Stimulated activated naive B cell treated with anti-CD40 and anti-IgM and Interleukin-4, amounts not matched to agents 10 μg/mL and 1 μg/mL and 100 μg/mL, for 72 hours (primary cell): ENCODE measurements at regions not wholly inside any gene's neighbourhood (a gene's known extent, or its start where the extent isn't known, plus 50 kb on each side); places are given as distances from the start of the nearest gene placed in this dataset.

Experiments used
- ATAC-seq, 2 donors: fragments of 150-1000 bp; cut with Tn5 transposase; replicated peaks; 2 replicates each; pipeline ENCODE4 v1.10.0; 2021; ENCODE audit warnings: moderate library complexity in 1 of 2
- DNase-seq: peaks from one replicate; pipeline ENCODE4 v3.0.0; 2021
- H3K27ac Mint-ChIP-seq: one replicate; pipeline ENCODE4 v1.8.0; 2022; ENCODE audit warnings: mild to moderate bottlenecking, mixed read lengths
- H3K27me3 Mint-ChIP-seq, 2 donors: one replicate each; pipeline ENCODE4 v1.8.0; 2022; ENCODE audit warnings: mixed read lengths in 2 of 2
- H3K36me3 Mint-ChIP-seq, 2 donors: one replicate each; pipeline ENCODE4 v1.8.0; 2022; ENCODE audit warnings: mixed read lengths in 2 of 2, mild to moderate bottlenecking in 1 of 2
- H3K4me1 Mint-ChIP-seq, 2 donors: one replicate each; pipeline ENCODE4 v1.8.0; 2022; ENCODE audit warnings: mixed read lengths in 2 of 2, mild to moderate bottlenecking in 1 of 2
- H3K4me3 Mint-ChIP-seq, 2 donors: one replicate each; pipeline ENCODE4 v1.8.0; 2022; ENCODE audit warnings: mild to moderate bottlenecking in 2 of 2, mixed read lengths in 2 of 2, moderate library complexity in 1 of 2
- H3K9me3 Mint-ChIP-seq, 2 donors: one replicate each; pipeline ENCODE4 v1.8.0; 2022; ENCODE audit warnings: mixed read lengths in 2 of 2, mild to moderate bottlenecking in 1 of 2

DNA sequence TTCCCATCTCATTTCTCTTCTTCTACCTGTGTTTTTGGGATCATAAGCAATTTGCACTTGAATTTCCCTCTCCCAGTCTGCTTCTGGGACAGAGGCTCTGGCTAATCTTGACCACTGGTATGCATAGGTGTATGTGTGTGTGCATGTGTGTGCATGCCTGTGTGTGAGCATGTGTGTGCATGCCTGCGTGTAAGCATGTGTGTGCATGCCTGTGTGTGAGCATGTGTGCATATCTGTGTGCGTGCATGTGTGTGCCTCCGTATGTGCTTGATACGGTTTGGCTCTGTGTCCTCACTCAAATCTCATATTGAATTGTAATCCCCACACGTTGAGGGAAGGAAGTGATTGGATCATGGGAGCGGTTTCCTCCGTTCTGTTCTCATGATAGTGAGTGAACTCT is 77.7 kb downstream of the HAPSTR1 start:
- no peaks in the 10 kb centered on the region for H3K9me3 Mint-ChIP-seq
- no peak overlapping the region for H3K27ac Mint-ChIP-seq
- H3K36me3 Mint-ChIP-seq, result no peaks in the 10 kb centered on the region
- no peak overlapping the region for H3K4me3 Mint-ChIP-seq
- H3K4me1 Mint-ChIP-seq, result peaks cover 4 to 9% of the 10 kb centered on the region in 2 donors
- DNase-seq (no peak), ATAC-seq (no peak)
- H3K27me3 Mint-ChIP-seq, result peaks cover 0 to 6% of the 10 kb centered on the region in 2 donors

GRCh38 chr16:9170470-9170869 is 79.0 kb downstream of the HAPSTR1 start:
- H3K27me3 Mint-ChIP-seq, result peaks cover 6 to 8% of the 10 kb centered on the region in 2 donors
- peaks cover 4 to 9% of the 10 kb centered on the region in 2 donors for H3K4me1 Mint-ChIP-seq
- DNase-seq, result no peak
- ATAC-seq, result no peak
- H3K9me3 Mint-ChIP-seq, result no peaks in the 10 kb centered on the region
- no peak overlapping the region for H3K27ac Mint-ChIP-seq
- H3K36me3 Mint-ChIP-seq, result no peaks in the 10 kb centered on the region
- no peak overlapping the region for H3K4me3 Mint-ChIP-seq

GRCh38 chr16:9176547-9177418 is 85.3 kb downstream of the HAPSTR1 start:
- ATAC-seq (no peak), DNase-seq (no peak)
- no peaks in the 10 kb centered on the region for H3K4me1 Mint-ChIP-seq
- no peak overlapping the region for H3K27ac Mint-ChIP-seq
- H3K36me3 Mint-ChIP-seq, result no peaks in the 10 kb centered on the region
- H3K9me3 Mint-ChIP-seq, result peaks cover 0 to 2% of the 10 kb centered on the region in 2 donors
- H3K4me3 Mint-ChIP-seq, result no peak overlapping the region
- H3K27me3 Mint-ChIP-seq, result peaks cover 37 to 61% of the 10 kb centered on the region in 2 donors

DNA sequence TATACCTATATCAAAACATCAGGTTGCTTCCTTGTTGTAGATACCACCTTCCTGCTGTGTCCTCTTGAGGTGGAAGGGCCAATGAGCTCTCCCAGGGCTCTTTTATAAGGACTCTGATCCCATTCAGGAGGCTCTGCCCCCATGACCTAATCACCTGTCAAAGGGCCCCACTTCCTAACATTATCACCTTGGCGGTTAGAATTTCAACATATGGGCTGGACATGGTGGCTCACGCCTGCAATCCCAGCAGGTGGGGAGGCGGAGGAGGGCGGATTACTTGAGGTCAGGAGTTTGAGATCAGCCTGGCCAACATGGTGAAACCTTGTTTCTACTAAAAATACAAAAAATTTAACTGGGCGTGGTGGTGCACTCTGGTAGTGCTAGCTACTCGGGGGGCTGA is 86.4 kb downstream of the HAPSTR1 start:
- no peak overlapping the region for H3K27ac Mint-ChIP-seq
- H3K9me3 Mint-ChIP-seq, result peaks cover 0 to 2% of the 10 kb centered on the region in 2 donors
- no peaks in the 10 kb centered on the region for H3K4me1 Mint-ChIP-seq

DNA sequence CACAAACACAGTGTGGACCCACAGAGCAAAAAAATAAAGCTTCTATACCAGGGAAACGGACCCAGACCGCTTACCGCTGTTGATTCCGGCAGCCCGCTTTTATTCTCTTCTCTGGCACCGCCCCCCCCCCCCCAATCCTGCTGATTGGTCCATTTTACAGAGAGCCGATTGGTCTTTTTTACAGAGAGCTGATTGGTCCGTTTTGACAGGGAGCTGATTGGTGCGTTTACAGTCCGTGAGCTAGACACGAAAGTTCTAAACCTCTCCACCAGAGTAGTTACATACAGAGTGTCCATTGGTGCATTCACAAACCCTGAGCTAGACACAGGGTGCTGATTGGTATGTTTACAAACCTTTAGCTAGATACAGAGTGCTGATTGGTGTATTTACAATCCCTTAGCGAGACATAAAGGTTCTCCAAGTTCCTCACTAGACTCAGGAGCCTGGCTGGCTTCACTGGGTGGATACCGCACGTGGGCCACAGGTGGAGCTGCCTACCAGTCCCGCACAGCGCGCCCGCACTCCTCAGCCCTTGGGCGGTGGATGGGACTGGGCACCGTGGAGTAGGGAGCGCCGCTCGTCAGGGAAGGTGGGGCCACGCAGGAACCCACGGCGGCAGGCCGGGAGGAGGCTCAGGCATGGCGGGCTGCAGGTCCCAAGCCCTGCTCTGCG is 92.4 kb downstream of the HAPSTR1 start:
- H3K27me3 Mint-ChIP-seq, result peaks cover 27 to 28% of the 10 kb centered on the region in 2 donors
- ATAC-seq (no peak), DNase-seq (no peak)
- H3K27ac Mint-ChIP-seq, result no peak overlapping the region
- H3K4me1 Mint-ChIP-seq, result no peaks in the 10 kb centered on the region
- H3K4me3 Mint-ChIP-seq, result no peak overlapping the region
- no peaks in the 10 kb centered on the region for H3K36me3 Mint-ChIP-seq
- H3K9me3 Mint-ChIP-seq, result peaks cover 3 to 4% of the 10 kb centered on the region in 2 donors

More for the DNA sequence above, 86.4 kb downstream of the HAPSTR1 start:
- no peak for ATAC-seq
- DNase-seq, result no peak
- Mint-ChIP-seq H3K4me3 (no peak overlapping the region), H3K27me3 (peaks cover 40 to 61% of the 10 kb centered on the region in 2 donors), H3K36me3 (no peaks in the 10 kb centered on the region)

GRCh38 chr16:9184354-9184690 is 92.9 kb downstream of the HAPSTR1 start:
- Mint-ChIP-seq H3K9me3 (peaks cover 3 to 4% of the 10 kb centered on the region in 2 donors), H3K36me3 (no peaks in the 10 kb centered on the region), H3K27me3 (peaks cover 22 to 24% of the 10 kb centered on the region in 2 donors), H3K4me3 (no peak overlapping the region), H3K27ac (no peak overlapping the region), H3K4me1 (no peaks in the 10 kb centered on the region)
- DNase-seq (no peak), ATAC-seq (no peak)

DNA sequence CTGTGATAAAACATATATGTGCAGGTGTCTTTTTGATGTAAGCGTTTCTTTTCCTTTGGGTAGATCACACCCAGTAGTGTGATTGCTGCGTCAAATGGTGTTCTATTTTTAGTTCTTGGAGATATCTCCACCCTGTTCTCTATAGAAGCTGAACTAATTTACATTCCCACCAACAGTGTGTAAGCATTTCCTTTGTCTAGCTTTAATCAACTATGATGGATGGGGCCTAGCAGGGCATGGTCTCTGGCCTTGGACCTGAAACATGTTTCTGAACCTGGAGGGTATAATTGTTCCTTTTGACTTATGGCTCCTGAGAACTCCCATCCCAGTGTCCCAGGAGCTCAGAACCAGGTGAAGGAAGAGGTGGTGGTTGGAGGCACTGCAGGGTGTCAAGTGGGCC is 93.9 kb downstream of the HAPSTR1 start:
- Mint-ChIP-seq H3K27ac (no peak overlapping the region), H3K4me3 (no peak overlapping the region), H3K36me3 (no peaks in the 10 kb centered on the region), H3K4me1 (no peaks in the 10 kb centered on the region), H3K27me3 (peaks cover 11 to 18% of the 10 kb centered on the region in 2 donors), H3K9me3 (peaks cover 3 to 4% of the 10 kb centered on the region in 2 donors)
- ATAC-seq, result no peak
- DNase-seq, result no peak

DNA sequence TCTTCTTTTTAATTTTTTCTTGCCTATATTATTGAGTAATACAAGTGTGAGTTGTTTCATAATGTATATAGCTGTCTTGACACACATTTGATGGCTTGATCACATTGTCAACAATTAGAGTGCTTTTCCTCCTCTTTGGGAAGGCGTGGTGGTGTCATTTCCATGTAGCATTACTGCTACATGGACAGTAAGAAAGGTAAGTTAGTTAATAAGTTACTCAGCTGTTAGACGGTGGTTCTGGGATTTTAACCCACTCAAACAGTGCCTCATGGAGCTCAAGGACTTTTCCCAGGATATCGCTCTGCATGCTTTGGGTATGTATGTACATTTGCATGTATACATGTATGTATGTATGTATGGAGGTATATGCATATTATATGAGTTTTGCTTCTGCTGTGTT is 94.6 kb downstream of the HAPSTR1 start:
- ATAC-seq (no peak), DNase-seq (no peak)
- Mint-ChIP-seq H3K9me3 (peaks cover 3 to 4% of the 10 kb centered on the region in 2 donors), H3K27me3 (peaks cover 6 to 15% of the 10 kb centered on the region in 2 donors), H3K4me1 (no peaks in the 10 kb centered on the region), H3K27ac (no peak overlapping the region), H3K36me3 (no peaks in the 10 kb centered on the region), H3K4me3 (no peak overlapping the region)

- Mint-ChIP-seq H3K36me3 (no peaks in the 10 kb centered on the region), H3K4me3 (no peak overlapping the region), H3K27ac (no peak overlapping the region), H3K9me3 (peaks cover 3 to 4% of the 10 kb centered on the region in 2 donors), H3K27me3 (peaks cover 4 to 5% of the 10 kb centered on the region in 2 donors), H3K4me1 (no peaks in the 10 kb centered on the region)
- no peak for ATAC-seq
- no peak for DNase-seq
Measured at GRCh38 chr16:9188721-9189120, 97.3 kb downstream of the HAPSTR1 start.

GRCh38 chr16:9191274-9191850 is 99.9 kb downstream of the HAPSTR1 start:
- H3K36me3 Mint-ChIP-seq, result no peaks in the 10 kb centered on the region
- no peaks in the 10 kb centered on the region for H3K4me1 Mint-ChIP-seq
- H3K27me3 Mint-ChIP-seq, result peaks cover 7 to 8% of the 10 kb centered on the region in 2 donors
- H3K4me3 Mint-ChIP-seq, result no peak overlapping the region
- ATAC-seq (no peak), DNase-seq (no peak)
- no peak overlapping the region for H3K27ac Mint-ChIP-seq
- no peaks in the 10 kb centered on the region for H3K9me3 Mint-ChIP-seq

DNA sequence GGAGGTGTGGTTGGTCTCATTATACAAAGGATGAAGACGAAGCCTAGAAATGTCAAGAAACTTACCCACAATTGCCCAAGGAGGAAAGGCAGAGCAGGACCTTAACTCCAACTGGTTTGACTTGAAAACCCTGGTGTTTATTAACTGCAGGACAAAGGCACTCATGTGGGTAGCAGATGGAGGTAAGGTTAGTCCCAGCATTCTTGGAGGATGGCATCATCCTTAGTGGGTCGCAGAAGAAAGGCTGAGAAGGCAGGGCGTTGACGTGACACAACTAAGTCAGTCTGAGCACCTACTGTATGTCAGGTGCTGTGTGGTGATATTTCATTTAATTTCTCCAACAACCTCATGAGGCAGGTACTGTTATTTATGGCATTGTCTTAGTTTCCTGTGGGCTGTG is 101.3 kb downstream of the HAPSTR1 start:
- peaks cover 14% of the 10 kb centered on the region in 2 donors for H3K27me3 Mint-ChIP-seq
- ATAC-seq (no peak), DNase-seq (no peak)
- H3K27ac Mint-ChIP-seq, result no peak overlapping the region
- H3K9me3 Mint-ChIP-seq, result no peaks in the 10 kb centered on the region
- H3K4me3 Mint-ChIP-seq, result no peak overlapping the region
- no peaks in the 10 kb centered on the region for H3K36me3 Mint-ChIP-seq
- no peaks in the 10 kb centered on the region for H3K4me1 Mint-ChIP-seq

GRCh38 chr16:9195287-9195686 is 103.8 kb downstream of the HAPSTR1 start:
- Mint-ChIP-seq H3K4me1 (no peaks in the 10 kb centered on the region), H3K36me3 (no peaks in the 10 kb centered on the region), H3K9me3 (no peaks in the 10 kb centered on the region), H3K27ac (no peak overlapping the region), H3K27me3 (peaks cover 22 to 28% of the 10 kb centered on the region in 2 donors), H3K4me3 (no peak overlapping the region)
- ATAC-seq (no peak), DNase-seq (no peak)

DNA sequence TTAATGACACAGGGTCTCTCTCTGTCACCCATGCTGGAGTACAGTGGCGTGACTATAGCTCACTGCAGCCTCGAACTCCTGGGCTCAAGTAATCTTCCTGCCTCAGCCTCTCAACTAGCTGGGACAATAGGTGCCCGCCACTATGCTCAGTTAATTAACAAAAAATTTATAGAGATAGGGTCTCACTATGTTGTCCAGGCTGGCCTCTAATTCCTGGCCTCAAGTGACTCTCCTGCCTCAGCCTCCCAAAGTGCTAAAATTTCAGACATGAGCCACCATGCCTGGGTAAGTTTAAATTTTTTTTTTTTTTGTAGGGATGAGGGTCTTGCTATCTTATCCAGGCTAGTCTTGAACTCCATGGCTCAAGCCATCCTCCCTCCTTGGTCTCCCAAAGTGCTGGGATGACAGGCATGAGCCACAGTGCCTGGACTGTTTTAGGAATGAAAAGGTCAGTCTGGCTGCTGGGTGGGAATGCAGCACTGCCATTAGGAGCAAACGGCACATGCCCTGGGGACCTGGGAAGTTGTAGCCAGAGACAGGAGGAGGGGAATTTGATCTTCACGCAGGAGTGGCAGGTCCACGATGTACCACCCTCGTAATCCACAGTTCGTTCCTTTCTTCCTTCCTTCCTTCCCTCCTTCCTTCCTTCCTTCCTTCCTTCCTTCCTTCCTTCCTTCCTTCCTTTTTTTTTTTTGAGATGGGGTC is 106.7 kb downstream of the HAPSTR1 start:
- Mint-ChIP-seq H3K36me3 (no peaks in the 10 kb centered on the region), H3K9me3 (no peaks in the 10 kb centered on the region), H3K27ac (no peak overlapping the region), H3K4me3 (no peak overlapping the region), H3K4me1 (no peaks in the 10 kb centered on the region), H3K27me3 (peaks cover 31 to 32% of the 10 kb centered on the region in 2 donors)
- ATAC-seq (no peak), DNase-seq (no peak)

DNA sequence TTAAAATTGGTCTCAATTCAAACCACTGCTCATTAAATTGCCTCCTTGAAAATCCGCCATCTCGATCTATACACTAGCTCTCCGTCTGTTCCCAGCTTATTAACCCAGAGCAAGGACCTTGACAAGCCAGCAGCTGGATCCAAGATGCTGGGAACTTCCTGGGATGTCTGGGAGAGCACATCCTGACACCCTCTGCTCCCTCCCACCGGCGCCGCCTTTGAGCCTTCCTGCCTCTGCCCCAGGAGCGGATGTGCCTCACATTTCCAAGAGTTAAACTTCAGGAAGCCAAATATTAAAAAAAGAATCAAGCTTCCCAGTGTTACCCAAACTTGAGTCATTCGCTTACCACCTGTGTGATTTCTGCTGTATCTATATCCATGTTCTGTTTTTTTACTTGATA is 107.9 kb downstream of the HAPSTR1 start:
- no peaks in the 10 kb centered on the region for H3K36me3 Mint-ChIP-seq
- H3K4me1 Mint-ChIP-seq, result no peaks in the 10 kb centered on the region
- no peak overlapping the region for H3K4me3 Mint-ChIP-seq
- no peak overlapping the region for H3K27ac Mint-ChIP-seq
- H3K27me3 Mint-ChIP-seq, result peaks cover 32 to 43% of the 10 kb centered on the region in 2 donors
- no peak for DNase-seq
- H3K9me3 Mint-ChIP-seq, result no peaks in the 10 kb centered on the region
- no peak for ATAC-seq
